GM21526 (cell line): ENCODE measurements at regions not wholly inside any gene's neighbourhood (a gene's known extent, or its start where the extent isn't known, plus 50 kb on each side); places are given as distances from the start of the nearest gene placed in this dataset.

Experiments used
- ATAC-seq: cut with Tn5 transposase; IDR thresholded peaks from one replicate; pipeline ENCODE4 v1.9.1; 2021; ENCODE audit warnings: moderate library complexity; ENCODE audit not compliant: unreplicated experiment, low FRiP score

DNA sequence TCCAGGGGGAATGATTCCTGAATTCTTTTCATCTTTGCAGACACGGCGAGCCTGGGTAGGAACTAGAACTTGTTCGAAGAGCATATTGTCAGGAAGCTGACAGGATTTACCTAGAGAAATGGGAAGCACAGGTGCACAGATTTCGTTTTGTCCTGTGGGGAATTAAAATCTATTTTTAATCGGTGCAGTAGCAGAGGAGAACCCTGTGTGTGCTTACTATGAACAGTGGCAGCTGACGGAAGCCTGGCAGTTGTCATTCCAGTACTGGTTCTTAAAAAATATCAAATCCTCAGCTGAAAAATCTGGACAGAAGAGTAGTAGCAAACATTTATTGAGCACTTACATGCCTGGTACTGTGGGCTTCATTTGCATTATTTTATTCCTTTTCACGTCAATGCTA, 609.0 kb downstream of the QKI start:
- ATAC-seq, result no peak

DNA sequence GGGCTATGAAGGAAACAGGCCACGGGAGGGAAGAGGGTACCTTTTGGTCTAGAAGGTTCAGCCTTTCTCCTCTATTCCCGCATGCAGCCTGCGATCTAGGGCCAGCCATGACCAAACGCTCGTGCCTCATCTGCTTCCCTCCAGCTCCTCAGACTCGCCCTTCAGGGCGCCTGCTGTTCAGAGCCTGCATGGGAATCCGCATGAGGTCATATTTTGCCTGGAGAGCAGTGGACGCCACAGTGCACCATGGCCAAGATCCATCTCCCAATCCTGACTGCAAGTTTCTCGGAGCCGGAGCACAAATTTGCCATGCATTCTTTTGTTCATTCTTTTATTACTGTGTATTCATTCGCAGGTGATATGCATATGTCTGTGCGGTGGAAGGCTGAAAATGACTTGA, 608.1 kb downstream of the QKI start:
- no peak for ATAC-seq

DNA sequence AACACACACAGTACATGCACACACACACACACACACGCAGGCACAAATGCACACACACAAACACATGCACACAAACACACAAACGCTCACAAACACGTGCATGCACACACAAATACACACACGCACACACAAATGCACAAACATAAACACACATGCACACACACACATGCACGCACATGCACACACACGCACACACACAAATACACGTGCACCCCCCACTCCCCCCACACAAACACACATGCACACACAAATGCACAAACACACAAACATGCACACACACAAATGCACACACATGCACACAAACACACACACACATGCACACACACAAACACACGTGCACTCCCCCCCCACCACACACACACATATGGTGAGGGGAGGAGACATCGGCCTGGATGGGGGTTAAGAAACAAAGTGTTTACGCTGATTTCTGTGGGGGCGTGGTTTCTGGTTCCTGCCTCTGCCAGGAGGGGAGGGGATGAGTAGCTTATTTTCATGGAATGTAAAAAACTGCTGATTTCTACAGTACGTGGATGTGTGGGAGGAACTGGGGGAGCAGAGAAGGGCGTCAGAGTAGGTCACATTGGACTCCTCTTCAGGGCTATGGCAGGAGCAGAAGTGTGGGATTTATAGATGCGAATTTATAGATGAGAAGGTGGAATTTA, 607.2 kb downstream of the QKI start:
- ATAC-seq, result no peak

DNA sequence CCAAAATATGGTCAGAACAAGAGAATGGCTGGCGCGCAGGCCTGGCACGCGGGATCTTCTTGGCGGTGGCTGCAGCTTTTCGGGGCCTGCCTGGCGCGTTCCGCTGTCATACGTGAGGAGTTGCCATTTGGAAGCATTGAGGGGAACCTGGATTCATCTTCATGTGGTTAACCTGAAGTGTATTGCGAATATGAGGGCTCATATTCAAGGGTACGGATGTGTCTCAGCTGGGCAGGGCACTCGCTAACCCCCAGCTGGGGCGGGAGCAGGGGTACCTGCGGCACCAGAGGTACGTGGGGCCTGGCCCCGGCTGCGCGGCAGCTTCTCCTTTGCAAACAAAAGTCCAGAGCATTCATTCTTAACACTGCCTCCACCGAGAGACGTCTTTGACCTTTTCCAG, 605.6 kb downstream of the QKI start:
- ATAC-seq, result no peak

DNA sequence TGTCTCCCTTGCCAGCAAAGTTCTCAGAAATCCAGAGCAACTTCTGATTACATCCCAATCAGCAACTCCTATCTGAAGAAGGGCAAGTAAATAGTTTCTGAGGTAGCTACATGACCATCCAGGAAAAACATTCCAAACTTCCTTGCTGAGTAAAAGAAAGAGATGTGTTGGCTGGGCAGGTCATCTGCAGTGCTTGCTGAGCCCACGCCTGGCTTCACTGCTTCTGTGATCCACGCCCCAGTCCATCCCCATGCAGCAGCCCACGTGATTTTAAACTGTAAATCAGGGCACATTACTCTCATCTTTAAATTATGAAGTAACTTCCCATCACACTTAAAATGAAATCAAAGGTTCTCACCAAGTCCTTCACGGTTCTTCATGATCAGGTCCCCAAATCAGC, 603.6 kb downstream of the QKI start:
- no peak for ATAC-seq

DNA sequence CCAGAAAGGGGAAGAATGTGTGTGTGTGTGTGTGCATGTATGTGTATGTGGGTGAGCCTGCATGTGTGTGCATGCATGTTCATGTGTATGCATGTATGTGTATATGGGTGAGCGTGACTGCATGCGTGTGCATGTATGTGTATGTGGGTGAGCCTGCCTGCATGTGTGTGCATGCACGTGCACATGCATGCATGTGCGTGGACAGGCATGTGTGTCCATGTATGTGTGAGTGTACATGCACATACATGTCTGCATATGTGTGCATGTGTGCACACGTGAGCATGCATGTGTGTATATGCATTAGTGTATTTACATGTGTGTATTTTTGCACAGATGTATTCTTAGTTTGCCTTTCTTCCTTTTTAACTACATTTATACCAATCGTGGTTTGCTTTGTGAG, 601.5 kb downstream of the QKI start:
- ATAC-seq, result no peak

DNA sequence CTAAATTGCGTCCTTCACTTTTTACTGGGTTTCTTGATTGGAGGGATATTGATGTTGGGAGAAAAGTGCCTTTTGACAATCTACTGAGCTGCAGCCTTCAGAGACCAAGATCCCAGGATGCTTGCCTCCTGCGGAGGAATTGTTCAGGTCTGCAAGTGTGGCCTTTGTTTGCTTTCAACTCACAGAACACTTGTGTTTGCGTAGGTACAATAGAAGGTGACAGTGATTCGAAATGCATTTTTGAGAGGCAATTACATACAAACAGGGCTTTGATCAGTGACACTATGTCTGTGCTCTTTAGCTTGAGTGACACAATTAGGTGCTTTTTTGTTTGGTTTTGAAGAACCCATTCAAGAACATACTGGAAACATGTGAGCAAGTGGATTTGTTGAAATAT, 600.6 kb downstream of the QKI start:
- ATAC-seq, result no peak

DNA sequence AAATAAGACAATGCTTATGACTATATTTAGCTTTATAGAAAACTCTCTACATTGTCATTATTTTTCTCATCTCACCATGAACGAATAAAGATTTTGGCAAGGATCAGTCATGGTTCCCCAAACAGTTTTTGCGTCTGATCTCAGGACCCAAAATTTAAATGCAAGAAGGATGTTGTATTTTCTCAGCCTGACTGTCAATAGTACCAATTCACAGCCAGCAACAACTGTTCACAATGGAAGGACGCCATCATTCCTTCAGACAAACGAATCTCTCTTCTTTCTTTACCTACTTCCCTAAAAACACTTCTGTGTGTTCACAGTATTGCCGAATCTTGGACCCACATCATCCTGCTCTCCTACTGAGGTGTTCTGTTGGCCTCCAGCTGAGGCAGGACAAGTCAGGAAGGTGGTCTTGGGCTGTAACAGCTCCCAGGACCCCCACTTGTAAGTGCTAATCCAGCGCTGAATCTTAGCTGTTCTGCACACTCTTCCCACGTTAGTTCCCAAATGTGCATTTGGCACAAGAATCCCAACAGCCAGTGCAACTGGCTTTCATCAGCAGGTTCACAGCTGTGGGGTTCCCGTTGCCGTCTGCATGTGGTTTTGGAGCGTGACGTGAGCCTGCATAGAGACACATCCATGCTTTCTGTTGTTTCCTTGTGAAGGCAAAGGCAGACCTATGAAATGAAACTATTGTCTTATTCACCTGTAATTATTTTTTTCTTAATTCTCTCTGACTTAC, 600.0 kb downstream of the QKI start:
- ATAC-seq, result no peak

DNA sequence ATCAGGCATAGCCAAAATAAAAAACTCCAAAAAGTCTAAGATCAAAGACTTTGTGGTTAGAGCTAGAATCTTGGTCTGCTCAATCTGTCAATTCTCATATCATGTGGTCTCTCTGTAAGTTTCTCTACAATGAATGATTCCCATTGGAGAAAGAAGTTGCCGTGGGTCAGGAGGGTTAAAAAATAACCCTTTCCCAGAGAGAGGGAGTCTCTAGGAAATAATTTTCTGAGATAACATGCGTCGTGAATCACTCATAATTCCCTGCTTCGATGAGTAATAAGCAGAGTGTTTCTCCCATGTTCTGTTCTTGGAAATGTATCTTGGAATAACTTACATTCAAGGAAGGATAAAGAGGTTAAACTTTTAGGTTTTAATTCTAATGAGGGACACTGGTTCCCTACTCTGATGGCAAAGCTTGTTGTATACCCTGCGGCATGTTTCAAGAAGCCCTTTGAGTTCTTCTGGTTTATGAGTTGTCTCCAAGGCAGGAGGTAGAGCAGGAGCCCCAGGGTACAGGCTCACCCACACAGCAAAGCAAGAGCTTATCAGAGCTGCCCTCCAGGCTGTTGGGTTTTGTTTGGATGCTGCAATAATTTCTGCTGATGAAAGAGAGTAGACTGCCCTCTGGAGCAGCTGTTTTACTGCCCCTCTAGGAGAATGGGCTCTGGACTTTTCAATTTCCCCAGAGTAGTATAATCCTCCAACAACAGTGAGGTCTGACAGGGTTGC, 599.1 kb downstream of the QKI start:
- no peak for ATAC-seq

DNA sequence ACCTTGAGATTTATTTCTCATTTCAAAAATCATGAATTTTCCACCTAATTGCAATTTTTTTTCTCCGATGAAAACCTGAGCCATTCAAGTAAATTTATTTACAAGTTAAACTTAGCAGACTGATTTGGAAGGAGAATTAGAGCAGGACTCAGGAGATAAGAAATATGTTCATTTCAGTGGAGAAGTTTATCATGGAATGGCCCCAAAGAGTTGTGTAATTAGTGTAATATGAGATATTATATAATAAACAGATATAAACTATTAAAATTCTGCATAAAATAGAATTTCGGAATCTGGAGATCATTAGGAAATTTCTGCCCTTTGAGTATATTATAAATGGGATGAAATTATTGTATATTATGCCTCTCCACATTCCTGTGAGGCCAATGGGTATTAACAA, 596.8 kb downstream of the QKI start:
- no peak for ATAC-seq

DNA sequence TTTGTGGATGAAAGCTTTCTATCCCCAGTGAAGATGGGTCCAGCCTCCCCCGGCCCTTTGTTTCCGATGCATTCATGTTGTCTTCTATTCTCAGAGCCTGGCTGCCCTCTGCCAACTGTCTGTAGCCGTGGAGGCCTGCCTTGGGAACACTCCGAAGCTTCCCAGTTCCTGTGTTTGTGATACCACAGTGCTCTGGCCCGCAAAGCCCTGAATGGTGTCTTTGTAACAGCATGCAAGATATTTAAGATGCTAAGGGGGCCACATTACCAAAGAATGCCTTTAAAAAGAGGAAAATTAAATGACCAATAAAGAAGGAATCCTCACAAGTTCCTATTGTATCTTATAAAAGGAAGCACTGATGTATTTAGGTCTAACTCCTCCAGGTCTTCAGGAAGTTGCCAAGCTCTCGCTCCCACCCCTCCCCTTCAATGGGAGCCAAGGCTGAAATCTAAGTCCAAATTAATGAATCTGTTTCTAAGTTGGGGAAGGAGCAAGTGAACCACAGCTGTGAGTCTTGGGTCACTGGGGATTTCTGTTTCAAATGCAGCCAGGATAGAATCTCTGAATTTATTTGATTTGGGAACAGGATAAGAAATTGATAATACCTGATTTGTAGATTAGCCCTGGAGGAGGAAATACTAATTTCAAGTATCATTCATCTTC, 596.1 kb downstream of the QKI start:
- ATAC-seq, result no peak

DNA sequence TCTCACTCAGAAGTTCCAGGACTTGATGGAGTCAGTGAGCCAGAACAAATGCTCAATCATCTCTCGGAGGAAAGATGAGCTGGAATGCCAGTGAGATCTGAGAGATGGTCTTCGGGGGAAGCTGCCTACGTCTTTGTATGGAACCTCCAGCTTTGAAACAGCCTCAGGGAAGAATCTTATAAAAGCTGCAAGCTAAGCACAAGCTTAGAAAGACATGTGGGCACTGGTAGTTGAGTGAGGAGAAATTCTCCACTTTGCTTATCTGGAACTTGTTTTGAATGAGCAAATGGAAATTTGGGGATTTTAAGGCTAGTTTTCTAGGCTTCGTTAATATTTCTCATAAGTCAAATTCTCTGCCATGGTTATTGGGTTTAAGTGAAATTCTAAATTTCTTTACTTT, 594.4 kb downstream of the QKI start:
- no peak for ATAC-seq

DNA sequence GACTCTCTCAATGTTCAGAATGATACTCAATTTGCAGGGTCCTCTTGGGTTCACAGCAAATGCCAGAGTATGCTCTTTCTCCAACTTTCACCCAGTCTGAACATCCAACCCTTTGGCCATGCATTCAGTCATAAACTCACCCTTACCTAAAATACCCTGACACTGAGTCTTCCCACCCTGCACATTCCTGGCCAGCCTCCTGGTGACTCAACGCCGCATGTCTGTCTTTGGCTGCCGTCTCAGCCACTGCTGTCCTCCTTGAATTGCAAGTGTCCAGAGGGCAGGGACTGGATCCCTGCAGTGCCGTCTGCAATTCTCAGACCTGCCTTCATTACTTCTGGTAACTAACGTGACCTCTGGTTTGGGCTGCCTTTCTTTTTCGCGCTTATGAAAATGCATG, 593.4 kb downstream of the QKI start:
- no peak for ATAC-seq

DNA sequence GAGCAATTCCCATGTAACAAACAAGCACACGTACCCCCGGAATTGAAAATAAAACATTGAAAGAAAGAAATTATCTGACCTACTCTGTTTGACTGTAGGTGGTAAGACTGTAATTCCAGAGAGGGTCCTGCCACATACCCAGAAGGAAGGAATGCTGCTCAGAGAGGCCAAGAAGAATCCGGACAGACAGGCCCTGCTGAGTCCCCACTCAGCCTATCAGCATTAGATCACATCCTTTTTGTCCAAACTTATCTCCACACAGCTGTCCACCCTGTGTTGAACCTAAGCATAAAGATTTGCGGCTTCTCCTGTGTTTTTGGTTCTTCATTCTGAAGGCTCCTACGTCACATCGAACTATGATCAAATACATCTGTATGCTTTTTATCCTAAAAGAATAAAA, 591.9 kb downstream of the QKI start:
- ATAC-seq, result no peak

DNA sequence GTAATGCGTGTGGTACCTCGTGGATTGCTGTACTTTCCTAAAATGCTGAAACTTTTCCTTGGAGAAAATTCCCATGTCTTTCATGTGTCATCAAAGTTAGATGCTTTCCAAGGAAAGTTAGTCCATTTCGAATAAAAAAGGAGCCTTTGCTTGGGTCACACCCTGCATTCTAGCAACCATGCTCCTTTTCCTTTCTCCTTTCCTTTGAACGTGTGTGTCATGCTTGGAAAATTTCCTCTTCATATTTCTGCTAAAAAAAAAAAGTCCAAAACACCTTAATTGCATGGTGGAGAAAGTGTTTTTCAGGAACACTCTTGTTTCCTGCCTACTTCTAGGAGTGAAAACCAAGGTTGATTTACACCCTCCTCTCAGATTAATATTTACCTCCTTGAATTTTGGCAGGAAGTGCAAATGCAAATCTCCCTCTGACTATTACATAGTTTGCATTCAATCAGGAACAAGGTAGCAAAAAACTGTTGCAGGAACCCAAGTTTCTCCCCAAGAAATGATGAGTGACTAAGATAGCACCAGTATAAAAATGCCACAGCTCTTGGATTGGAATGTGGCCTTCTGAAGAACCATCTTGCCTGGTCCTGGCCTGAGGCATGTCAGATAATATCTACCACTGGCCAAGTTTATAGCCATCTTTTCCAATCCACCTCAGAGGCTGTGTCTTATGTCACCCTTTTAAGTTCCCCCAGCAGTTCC, 590.6 kb downstream of the QKI start:
- ATAC-seq, result no peak

DNA sequence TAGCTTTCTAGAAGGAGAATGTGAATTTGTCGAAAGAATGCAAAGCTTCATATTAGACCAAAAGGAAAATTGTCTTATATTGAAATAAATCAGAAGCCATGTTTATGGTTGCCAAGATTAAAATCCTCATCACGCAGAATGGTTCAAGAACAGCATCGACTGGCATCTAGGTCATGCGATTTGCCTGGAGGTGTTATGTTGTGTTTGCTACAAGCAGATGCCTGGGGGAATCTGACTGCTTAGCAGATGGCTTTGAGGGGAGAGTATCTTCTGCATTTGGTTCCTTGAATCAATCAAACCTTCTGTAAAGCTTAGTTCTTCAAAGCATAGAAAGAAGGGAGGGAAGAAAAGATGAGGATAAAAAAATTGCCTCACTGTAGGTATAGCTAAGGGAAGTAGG, 585.8 kb downstream of the QKI start:
- ATAC-seq, result no peak

DNA sequence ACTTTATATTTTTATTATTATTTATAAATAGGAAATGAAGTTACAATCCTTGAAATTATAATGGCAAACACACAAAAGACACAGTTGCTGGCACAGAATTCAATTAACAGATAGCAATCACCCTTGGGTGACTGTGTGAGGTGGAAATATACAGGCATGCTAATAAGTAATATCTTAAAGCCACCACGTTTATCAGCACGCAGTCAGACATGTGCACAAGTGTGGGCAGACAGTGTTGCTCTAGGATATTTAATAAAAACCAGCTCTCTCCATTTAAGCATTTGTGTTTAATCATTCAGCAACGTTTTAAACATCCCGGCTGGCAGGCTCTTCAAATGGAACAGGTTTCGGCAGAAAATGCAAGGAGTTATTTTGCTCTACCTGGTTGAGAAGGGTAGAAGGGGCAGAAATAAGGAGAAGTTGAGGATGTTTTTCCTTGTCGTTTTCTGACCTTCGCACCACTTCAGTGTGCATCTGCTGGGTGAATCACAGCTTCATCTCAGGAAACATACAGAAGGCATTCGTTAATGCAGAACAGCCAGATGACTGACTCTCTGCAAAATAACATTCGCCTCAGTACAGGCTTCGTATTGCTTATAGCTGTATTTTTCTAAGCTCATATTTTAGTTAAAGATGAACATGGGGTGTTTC, 585.1 kb downstream of the QKI start:
- ATAC-seq, result no peak

DNA sequence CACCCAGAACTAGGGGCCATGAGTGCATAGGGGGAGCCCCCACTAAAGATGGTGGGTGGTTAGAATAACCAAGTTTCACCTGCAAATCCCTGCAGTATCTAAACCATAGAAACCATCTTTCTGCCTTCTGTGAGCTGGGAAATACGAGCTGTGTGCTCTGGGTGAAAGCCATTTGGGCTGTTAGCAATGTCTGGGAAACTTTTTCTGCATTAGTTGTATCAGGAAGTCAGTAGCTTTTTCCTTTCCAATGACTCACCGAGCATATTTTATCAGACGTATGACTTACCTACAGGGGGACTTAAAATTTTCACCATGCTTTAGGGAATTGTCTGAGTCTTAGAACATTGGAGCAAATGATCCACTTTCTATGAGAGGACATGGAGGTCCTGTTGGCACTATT, 584.0 kb downstream of the QKI start:
- no peak for ATAC-seq

DNA sequence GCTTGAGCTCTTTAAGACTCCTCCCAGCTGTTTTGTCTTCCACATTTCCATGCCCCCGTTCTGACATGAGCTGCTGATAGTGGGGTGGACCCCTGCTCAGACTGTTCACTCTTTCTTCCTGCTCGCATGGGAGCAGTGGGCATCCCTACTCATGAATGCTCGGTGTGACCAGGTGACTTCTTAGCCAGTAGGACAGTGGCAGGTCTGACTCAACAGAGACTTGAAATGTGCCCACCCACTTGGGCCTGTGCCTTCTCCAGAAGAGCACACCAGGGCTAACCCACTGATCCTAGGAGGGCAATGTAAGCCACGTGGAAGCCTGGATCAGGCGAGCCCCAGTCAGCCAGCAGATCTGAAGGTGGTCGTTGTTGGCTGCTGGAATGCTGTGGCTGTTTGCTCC, 582.0 kb downstream of the QKI start:
- ATAC-seq, result no peak

DNA sequence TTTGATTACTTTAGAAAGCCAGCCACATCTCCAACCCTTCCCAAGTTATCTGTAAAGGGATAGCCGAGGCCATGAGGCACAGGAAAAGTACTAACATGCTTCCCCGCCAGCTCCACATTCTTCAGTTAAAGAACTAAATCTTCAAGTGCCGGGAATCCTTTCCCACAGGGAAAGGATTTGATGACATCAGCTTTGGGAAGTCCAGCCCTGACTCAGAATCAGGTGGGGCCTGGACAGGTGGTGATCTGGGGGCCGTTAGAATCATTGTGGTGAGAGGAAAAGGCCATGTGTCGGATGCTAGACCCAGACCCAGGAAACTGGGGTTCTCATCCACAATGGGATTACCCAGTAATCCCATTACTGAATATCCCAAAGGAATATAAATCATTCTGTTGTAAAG, 580.0 kb downstream of the QKI start:
- no peak for ATAC-seq
